Endothelial cell of umbilical vein (primary cell): ENCODE measurements at regions not wholly inside any gene's neighbourhood (a gene's known extent, or its start where the extent isn't known, plus 50 kb on each side); places are given as distances from the start of the nearest gene placed in this dataset.

Experiments used
- EZH2 ChIP-seq: IDR thresholded peaks from 2 replicates; pipeline ENCODE4 v1.6.1; 2012; ENCODE audit warnings: borderline replicate concordance, low read depth, mild to moderate bottlenecking, moderate library complexity, low read length, inconsistent platforms; ENCODE audit not compliant: severe bottlenecking
- FOS ChIP-seq: IDR thresholded peaks from 2 replicates; pipeline ENCODE4 v1.6.1; 2011; ENCODE audit warnings: mild to moderate bottlenecking, low read length, moderate library complexity, borderline replicate concordance; ENCODE audit not compliant: insufficient read depth
- GATA2 ChIP-seq: IDR thresholded peaks from 2 replicates; pipeline ENCODE4 v1.7.0; 2011; ENCODE audit warnings: low read depth, mild to moderate bottlenecking, moderate library complexity, mixed read lengths, low read length; ENCODE audit not compliant: insufficient read length, insufficient read depth
- JUN ChIP-seq: IDR thresholded peaks from 2 replicates; pipeline ENCODE4 v1.6.1; 2011; ENCODE audit warnings: borderline replicate concordance, low read depth; ENCODE audit not compliant: insufficient read length, insufficient read depth
- MYC ChIP-seq: IDR thresholded peaks from one replicate; pipeline ENCODE4 v1.6.1; 2011; ENCODE audit warnings: mild to moderate bottlenecking, low read depth, low read length
- POLR2A ChIP-seq: IDR thresholded peaks from 2 replicates; pipeline ENCODE4 v1.6.1; 2012; ENCODE audit warnings: low read depth, mild to moderate bottlenecking, control low read depth, low read length
- POLR2AphosphoS5 ChIP-seq: IDR thresholded peaks from 2 replicates; pipeline ENCODE4 v1.6.1; 2012; ENCODE audit warnings: low read depth, mild to moderate bottlenecking, control low read depth, low read length, moderate library complexity; ENCODE audit not compliant: insufficient read depth
- TF ChIP-seq, protein P1 (sequence below), 2 donors: IDR thresholded peaks; 1 replicate in 1 of 2; 2 replicates in 1 of 2; pipeline ENCODE4 v1.5.1; 2011; ENCODE audit warnings: low read length in 2 of 2, mild to moderate bottlenecking in 2 of 2, moderate library complexity in 2 of 2, control low read depth in 1 of 2, inconsistent platforms in 1 of 2, low read depth in 1 of 2; ENCODE audit not compliant: insufficient read depth in 1 of 2; ENCODE audit errors: extremely low read depth in 1 of 2
- TF ChIP-seq, protein P2 (sequence below): IDR thresholded peaks from 2 replicates; pipeline ENCODE4 v1.6.1; 2011; ENCODE audit not compliant: insufficient read depth, insufficient read length

DNA sequence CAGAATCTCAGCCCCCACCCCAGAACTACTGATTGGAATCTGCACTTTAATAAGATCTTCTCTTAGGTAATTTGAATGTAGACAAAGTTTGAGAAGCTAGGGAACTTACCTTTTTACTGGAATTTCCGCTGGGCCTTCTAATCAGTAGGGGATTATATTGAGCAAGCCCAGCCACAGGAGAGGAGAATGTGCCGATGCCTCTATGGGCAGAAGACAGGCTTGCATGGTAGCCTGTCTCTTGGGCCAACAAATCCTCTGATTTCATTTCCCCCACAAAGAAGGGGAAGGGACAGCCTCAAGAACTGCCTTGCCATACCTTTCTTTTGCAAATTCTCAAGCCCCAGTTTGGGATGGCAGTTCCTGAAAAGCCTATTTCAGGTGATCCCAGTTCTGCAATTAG lies 163.4 kb upstream of the BDNF start:
- TF ChIP-seq, protein P1, sequence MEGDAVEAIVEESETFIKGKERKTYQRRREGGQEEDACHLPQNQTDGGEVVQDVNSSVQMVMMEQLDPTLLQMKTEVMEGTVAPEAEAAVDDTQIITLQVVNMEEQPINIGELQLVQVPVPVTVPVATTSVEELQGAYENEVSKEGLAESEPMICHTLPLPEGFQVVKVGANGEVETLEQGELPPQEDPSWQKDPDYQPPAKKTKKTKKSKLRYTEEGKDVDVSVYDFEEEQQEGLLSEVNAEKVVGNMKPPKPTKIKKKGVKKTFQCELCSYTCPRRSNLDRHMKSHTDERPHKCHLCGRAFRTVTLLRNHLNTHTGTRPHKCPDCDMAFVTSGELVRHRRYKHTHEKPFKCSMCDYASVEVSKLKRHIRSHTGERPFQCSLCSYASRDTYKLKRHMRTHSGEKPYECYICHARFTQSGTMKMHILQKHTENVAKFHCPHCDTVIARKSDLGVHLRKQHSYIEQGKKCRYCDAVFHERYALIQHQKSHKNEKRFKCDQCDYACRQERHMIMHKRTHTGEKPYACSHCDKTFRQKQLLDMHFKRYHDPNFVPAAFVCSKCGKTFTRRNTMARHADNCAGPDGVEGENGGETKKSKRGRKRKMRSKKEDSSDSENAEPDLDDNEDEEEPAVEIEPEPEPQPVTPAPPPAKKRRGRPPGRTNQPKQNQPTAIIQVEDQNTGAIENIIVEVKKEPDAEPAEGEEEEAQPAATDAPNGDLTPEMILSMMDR (IDR thresholded peaks at IDR 0.05; ENCODE audit: extremely low read depth in 1 of 2, insufficient read depth in 1 of 2, low read depth in 1 of 2, low read length in 2 of 2) = no peak
- TF ChIP-seq, protein P2, sequence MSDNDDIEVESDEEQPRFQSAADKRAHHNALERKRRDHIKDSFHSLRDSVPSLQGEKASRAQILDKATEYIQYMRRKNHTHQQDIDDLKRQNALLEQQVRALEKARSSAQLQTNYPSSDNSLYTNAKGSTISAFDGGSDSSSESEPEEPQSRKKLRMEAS = no peak
- TF ChIP-seq POLR2A = no peak
- no peak for TF ChIP-seq EZH2
- TF ChIP-seq POLR2AphosphoS5 = no peak
- no peak for TF ChIP-seq GATA2
- TF ChIP-seq MYC = no peak
- no peak for TF ChIP-seq FOS
- no peak for TF ChIP-seq JUN
